ENCODE measurements at regions not wholly inside any gene's neighbourhood (a gene's known extent, or its start where the extent isn't known, plus 50 kb on each side); places are given as distances from the start of the nearest gene placed in this dataset.

GRCh38 chr3:148235566-148235965 is 462.1 kb upstream of the AGTR1 start:
- H3K27me3 ChIP-seq (ENCODE audit: control insufficient read depth, low read length), result no peaks in the 10 kb centered on the region
- no peaks in the 10 kb centered on the region for H3K79me2 ChIP-seq (ENCODE audit: control insufficient read depth, low read length)
- H3K4me3 ChIP-seq (ENCODE audit: low read length), result no peak overlapping the region
- no peaks in the 10 kb centered on the region for H3K4me1 ChIP-seq (ENCODE audit: control insufficient read depth, low read length)
- H3K4me2 ChIP-seq (ENCODE audit: low read length), result no peak overlapping the region
- H3K36me3 ChIP-seq (ENCODE audit: control insufficient read depth, low read length), result no peaks in the 10 kb centered on the region
- H3K9me2 ChIP-seq (replicated peaks; ENCODE audit: control insufficient read depth, low read length), result no peaks in the 10 kb centered on the region
- no peak overlapping the region for H3K27ac ChIP-seq (ENCODE audit: low read depth, low read length)
- no peaks in the 10 kb centered on the region for H4K20me1 ChIP-seq (ENCODE audit: control insufficient read depth, insufficient read depth, low read depth, low read length)
- no peaks in the 10 kb centered on the region for H3F3A ChIP-seq (ENCODE audit: control insufficient read depth, insufficient read depth)
- H3K9me3 ChIP-seq (ENCODE audit: control insufficient read depth, insufficient read depth, low read length), result no peaks in the 10 kb centered on the region
- TF ChIP-seq EZH2phosphoT487 (IDR thresholded peaks at IDR 0.05; ENCODE audit: borderline replicate concordance, low read length), result no peak
- TF ChIP-seq, protein P1, sequence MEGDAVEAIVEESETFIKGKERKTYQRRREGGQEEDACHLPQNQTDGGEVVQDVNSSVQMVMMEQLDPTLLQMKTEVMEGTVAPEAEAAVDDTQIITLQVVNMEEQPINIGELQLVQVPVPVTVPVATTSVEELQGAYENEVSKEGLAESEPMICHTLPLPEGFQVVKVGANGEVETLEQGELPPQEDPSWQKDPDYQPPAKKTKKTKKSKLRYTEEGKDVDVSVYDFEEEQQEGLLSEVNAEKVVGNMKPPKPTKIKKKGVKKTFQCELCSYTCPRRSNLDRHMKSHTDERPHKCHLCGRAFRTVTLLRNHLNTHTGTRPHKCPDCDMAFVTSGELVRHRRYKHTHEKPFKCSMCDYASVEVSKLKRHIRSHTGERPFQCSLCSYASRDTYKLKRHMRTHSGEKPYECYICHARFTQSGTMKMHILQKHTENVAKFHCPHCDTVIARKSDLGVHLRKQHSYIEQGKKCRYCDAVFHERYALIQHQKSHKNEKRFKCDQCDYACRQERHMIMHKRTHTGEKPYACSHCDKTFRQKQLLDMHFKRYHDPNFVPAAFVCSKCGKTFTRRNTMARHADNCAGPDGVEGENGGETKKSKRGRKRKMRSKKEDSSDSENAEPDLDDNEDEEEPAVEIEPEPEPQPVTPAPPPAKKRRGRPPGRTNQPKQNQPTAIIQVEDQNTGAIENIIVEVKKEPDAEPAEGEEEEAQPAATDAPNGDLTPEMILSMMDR (IDR thresholded peaks at IDR 0.05; ENCODE audit: low read depth, low read length, poor library complexity, severe bottlenecking), result no peak

DNA sequence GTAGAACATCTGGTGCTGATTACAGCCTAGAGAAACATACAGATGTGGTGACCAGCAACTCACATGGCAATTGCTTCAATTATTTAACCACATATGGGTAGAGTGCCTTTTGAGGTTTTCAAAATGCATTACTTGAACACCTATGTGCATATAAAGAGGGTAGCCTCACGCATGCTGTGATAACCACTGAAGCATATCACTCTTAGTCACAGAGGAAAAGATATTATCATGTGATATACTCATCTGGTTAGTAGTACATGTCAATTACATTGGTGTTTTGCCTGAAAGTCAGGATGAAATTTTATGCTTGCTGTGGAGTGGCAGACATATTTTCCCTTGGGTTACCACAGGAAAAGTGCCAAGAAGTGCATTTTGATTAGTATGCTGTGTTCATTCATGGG is 459.3 kb upstream of the AGTR1 start:
- no peaks in the 10 kb centered on the region for H4K20me1 ChIP-seq (ENCODE audit: control insufficient read depth, insufficient read depth, low read depth, low read length)
- H3K4me1 ChIP-seq (ENCODE audit: control insufficient read depth, low read length), result no peaks in the 10 kb centered on the region
- no peaks in the 10 kb centered on the region for H3K79me2 ChIP-seq (ENCODE audit: control insufficient read depth, low read length)
- H3K4me3 ChIP-seq (ENCODE audit: low read length), result no peak overlapping the region
- H3K27ac ChIP-seq (ENCODE audit: low read depth, low read length), result no peak overlapping the region
- no peaks in the 10 kb centered on the region for H3K27me3 ChIP-seq (ENCODE audit: control insufficient read depth, low read length)
- no peak for TF ChIP-seq EZH2phosphoT487 (IDR thresholded peaks at IDR 0.05; ENCODE audit: borderline replicate concordance, low read length)
- TF ChIP-seq, protein P1 (IDR thresholded peaks at IDR 0.05; ENCODE audit: low read depth, low read length, poor library complexity, severe bottlenecking), result no peak
- no peaks in the 10 kb centered on the region for H3F3A ChIP-seq (ENCODE audit: control insufficient read depth, insufficient read depth)
- no peaks in the 10 kb centered on the region for H3K9me3 ChIP-seq (ENCODE audit: control insufficient read depth, insufficient read depth, low read length)
- H3K36me3 ChIP-seq (ENCODE audit: control insufficient read depth, low read length), result no peaks in the 10 kb centered on the region
- H3K4me2 ChIP-seq (ENCODE audit: low read length), result no peak overlapping the region
- no peaks in the 10 kb centered on the region for H3K9me2 ChIP-seq (replicated peaks; ENCODE audit: control insufficient read depth, low read length)

GRCh38 chr3:148240351-148240750 is 457.4 kb upstream of the AGTR1 start:
- Histone ChIP-seq H3K4me3 (ENCODE audit: low read length) (no peak overlapping the region), H3K9me2 (replicated peaks; ENCODE audit: control insufficient read depth, low read length) (no peaks in the 10 kb centered on the region), H3F3A (ENCODE audit: control insufficient read depth, insufficient read depth) (no peaks in the 10 kb centered on the region), H3K9me3 (ENCODE audit: control insufficient read depth, insufficient read depth, low read length) (no peaks in the 10 kb centered on the region), H3K27me3 (ENCODE audit: control insufficient read depth, low read length) (no peaks in the 10 kb centered on the region), H3K4me1 (ENCODE audit: control insufficient read depth, low read length) (no peaks in the 10 kb centered on the region), H3K36me3 (ENCODE audit: control insufficient read depth, low read length) (no peaks in the 10 kb centered on the region), H4K20me1 (ENCODE audit: control insufficient read depth, insufficient read depth, low read depth, low read length) (no peaks in the 10 kb centered on the region), H3K4me2 (ENCODE audit: low read length) (no peak overlapping the region), H3K27ac (ENCODE audit: low read depth, low read length) (no peak overlapping the region), H3K79me2 (ENCODE audit: control insufficient read depth, low read length) (no peaks in the 10 kb centered on the region)
- TF ChIP-seq, protein P1 (IDR thresholded peaks at IDR 0.05; ENCODE audit: low read depth, low read length, poor library complexity, severe bottlenecking), result no peak
- TF ChIP-seq EZH2phosphoT487 (IDR thresholded peaks at IDR 0.05; ENCODE audit: borderline replicate concordance, low read length), result no peak

- H4K20me1 ChIP-seq (ENCODE audit: control insufficient read depth, insufficient read depth, low read depth, low read length), result no peaks in the 10 kb centered on the region
- H3K4me3 ChIP-seq (ENCODE audit: low read length), result no peak overlapping the region
- no peak overlapping the region for H3K27ac ChIP-seq (ENCODE audit: low read depth, low read length)
- H3K36me3 ChIP-seq (ENCODE audit: control insufficient read depth, low read length), result no peaks in the 10 kb centered on the region
- no peaks in the 10 kb centered on the region for H3K79me2 ChIP-seq (ENCODE audit: control insufficient read depth, low read length)
- no peaks in the 10 kb centered on the region for H3K4me1 ChIP-seq (ENCODE audit: control insufficient read depth, low read length)
- H3K9me3 ChIP-seq (ENCODE audit: control insufficient read depth, insufficient read depth, low read length), result no peaks in the 10 kb centered on the region
- no peaks in the 10 kb centered on the region for H3K27me3 ChIP-seq (ENCODE audit: control insufficient read depth, low read length)
- TF ChIP-seq, protein P1 (IDR thresholded peaks at IDR 0.05; ENCODE audit: low read depth, low read length, poor library complexity, severe bottlenecking), result no peak
- TF ChIP-seq EZH2phosphoT487 (IDR thresholded peaks at IDR 0.05; ENCODE audit: borderline replicate concordance, low read length), result no peak
- H3K4me2 ChIP-seq (ENCODE audit: low read length), result no peak overlapping the region
- no peaks in the 10 kb centered on the region for H3K9me2 ChIP-seq (replicated peaks; ENCODE audit: control insufficient read depth, low read length)
- no peaks in the 10 kb centered on the region for H3F3A ChIP-seq (ENCODE audit: control insufficient read depth, insufficient read depth)
Measured at GRCh38 chr3:148243609-148244008, 454.1 kb upstream of the AGTR1 start.
